CD1c-positive myeloid dendritic cell (primary cell): ENCODE measurements at regions not wholly inside any gene's neighbourhood (a gene's known extent, or its start where the extent isn't known, plus 50 kb on each side); places are given as distances from the start of the nearest gene placed in this dataset.

ENCODE experiments used
- DNase-seq: peaks from one replicate; pipeline ENCODE4 v3.0.0-alpha.2; 2016; ENCODE audit errors: extremely low spot score

DNA sequence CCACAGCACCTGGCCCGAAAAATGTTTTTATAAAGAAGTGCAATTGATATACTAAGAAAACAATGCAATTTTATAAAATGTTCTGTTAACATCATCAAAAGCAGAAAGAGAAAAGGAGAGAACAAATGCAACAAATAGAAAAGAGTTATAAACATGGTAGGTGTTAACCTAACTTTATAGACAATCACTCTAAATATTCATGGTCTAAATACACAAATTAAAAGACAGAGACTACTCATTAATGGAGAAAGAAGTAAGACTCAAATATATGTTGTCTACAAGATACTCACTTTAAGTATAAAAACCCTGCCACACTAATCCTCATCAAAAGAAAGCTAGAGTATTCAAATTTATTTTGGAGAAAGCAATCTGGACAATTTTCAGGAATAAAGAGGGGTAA, 425.3 kb upstream of the ANKRD30A start:
- DNase-seq, result no peak

DNA sequence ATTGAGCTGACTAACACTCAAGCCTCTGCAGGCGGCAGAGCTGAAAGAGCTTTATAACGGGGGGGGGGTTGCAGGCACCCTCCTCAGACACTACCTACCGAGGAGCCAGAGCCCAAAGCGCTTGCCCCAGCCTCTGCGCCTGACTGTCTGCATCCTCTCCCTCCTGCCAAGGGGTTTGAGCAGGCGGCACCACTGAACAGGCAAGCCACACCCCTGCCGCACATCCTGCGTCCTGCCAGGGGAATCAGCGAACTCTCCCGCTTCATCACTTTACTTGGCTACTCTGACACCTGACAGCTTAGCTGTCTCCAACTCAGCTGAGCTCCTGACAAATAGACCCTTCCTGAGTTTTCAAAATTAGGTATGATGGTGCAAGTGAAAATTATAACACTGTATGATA, 432.6 kb upstream of the ANKRD30A start:
- DNase-seq, result no peak

- no peak for DNase-seq
These were observed 436.7 kb upstream of the ANKRD30A start for GRCh38 chr10:36688717-36689116.

GRCh38 chr10:36683421-36683820, 442.0 kb upstream of the ANKRD30A start:
- no peak for DNase-seq

DNA sequence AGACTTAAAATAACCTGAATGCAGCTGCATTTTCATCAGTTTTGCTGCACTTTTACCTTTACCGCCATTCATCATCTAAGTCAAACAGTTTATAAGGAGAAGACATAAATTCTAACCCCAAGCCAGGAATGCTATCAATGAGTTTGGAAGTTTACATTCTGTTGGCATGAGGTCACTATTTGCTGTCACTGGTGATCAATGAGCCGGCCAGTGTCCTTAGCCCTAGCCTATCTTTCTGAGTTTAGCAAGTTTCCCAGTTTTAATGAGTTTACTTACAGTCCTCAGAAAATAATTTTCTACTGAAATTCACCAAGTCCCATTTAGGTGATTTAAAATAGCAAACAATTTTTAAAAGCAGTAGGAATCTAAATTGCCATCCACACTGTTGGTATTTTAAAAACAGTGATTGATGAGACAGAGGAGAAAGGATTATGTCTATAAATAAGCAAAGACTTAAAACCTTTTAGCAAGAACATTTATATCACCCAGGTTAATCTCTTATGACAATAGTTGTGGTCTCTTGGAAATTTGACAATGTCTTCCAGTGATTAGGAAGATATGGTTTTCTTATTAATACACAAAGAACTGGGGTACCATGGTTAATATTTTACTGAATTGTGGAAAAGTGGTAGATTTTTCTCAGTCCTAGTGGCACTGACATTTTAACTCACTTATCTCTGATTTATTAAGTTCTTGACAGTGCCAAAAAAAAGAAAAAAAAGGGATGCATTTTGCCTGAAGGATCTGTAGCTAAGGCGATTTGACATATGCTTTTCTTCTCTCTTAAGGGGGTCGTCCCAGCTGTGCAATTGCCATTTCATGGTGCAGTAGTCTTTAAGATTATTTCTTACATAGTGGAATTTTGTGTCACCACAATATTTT, 443.4 kb upstream of the ANKRD30A start:
- DNase-seq, result no peak

- DNase-seq, result no peak
These were observed 445.8 kb upstream of the ANKRD30A start for GRCh38 chr10:36679554-36679953.

DNA sequence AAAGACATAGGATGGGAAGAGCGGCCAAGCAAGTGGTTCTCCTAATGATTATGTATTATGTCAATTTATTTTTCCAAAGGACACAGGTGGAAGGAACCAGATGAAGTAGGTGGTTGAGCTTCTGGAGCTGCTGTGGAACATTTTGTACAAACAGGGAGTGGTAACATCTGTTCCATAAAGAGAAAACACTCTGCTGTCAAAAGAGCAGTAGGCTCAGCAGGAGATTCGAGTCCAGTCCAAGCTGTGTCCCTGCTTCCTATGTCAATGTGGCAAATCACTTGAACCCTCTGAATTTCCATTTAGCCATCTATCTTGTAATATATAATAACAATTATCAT, 448.0 kb upstream of the ANKRD30A start:
- DNase-seq, result no peak

DNA sequence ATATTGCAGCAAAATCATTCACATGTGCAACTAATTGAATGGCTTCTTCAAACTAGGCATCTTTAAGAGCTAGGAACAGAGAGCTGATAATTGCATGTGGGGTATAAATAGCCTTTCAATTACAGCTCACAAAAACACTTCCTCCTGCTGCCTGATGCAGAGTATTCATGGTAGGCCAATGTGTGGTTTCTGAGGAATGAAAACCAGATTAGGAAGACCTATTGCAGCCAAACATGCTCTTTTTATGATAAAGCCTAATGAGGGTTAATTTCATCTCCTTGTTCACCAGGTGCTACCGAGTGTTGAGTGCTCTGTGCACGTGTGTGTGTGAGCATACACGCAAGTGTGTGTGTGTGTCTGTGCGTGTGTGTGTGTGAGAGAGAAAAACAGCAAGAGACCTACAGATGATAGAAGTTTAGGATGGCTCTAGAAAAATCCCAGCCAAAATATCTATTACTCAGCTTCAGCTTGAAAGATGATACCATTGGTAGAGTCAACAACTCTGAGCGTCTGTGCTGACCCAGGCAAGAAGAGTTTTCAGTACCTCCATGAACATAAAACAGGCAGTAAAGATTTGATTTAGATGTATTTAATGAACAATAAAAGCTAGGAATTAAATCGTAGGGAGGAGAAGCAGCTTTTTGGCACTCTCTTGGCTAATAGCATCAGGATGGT, 448.5 kb upstream of the ANKRD30A start:
- no peak for DNase-seq

- no peak for DNase-seq
These were observed 449.1 kb upstream of the ANKRD30A start for GRCh38 chr10:36676321-36676720.

- DNase-seq, result no peak
These were observed 449.9 kb upstream of the ANKRD30A start for GRCh38 chr10:36675458-36675880.

- no peak for DNase-seq
These were observed 453.8 kb upstream of the ANKRD30A start for GRCh38 chr10:36671607-36672006.

DNA sequence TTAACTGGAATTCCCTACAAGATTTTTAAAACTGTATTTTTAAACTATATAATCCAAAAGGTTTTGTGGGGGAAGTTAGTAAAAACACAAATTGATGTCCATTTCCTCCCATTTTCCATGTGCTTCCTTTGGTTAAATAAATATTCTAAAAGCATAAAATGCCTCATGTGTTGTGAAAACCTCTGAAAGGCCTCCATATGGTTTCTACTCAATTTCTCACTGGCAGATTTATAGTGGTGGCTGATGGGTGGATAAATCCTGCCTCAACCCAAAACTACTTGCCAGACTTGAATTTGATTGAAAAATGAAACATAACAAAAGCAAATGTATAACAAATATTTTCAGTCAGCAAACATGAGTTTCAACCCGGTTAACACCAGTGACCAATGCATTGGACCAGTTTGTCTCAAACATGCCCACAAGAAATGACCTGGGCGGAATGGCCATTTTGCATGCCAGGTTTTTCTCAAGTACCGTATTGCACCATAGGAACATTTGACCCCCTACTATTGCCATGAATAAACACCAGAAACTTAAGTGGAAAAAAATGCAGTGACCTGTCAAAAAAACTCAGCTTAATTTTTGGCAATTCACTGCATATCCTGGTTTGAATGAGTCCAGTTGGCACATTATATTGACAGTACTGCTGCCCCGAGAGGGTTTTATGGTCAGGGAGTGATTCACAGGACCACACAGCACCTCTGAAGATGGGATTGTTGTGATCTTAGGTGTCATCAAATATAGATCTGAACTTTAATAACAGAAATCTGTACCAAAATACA, 454.6 kb upstream of the ANKRD30A start:
- no peak for DNase-seq

- DNase-seq, result no peak
These were observed 455.6 kb upstream of the ANKRD30A start for GRCh38 chr10:36669615-36670352.

DNA sequence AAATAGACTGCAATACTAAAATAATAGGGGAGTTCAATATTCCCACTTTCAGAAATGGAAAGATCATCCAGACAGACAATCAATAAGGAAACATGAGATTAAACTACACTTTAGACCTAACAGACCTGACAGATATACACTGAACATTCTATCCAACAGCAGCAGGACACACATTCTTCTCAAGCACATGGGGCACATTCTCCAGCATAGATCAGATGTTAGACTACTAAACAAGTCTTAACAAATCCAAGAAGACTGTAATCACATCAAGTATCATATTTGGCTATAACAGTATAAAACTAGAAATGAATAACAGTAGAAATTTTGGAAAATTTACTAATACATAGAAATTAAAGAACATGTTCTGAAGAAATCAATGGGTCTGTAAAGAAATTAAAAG, 458.9 kb upstream of the ANKRD30A start:
- DNase-seq, result no peak

GRCh38 chr10:36662571-36662970, 462.8 kb upstream of the ANKRD30A start:
- DNase-seq, result no peak

GRCh38 chr10:36650274-36650673, 475.1 kb upstream of the ANKRD30A start:
- DNase-seq, result no peak

DNA sequence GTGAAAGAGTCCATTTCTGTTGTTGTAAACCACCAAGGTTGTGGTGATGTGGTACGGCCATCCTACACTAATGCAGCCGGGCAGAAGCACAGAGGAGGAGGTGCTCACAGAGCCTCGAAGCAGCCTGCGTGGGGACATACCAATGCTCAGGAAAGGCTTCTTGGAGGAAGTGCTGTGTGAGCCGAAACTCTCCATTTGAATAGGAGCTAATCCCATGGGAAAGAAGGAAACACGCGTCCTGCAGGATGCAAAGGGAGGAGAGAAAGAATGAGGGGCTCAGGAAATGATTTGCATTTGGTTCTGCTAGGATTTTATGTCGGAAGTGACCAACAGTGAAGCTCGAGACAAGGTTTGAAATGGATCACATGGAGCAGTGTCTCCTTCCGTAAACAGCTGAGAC, 477.9 kb upstream of the ANKRD30A start:
- DNase-seq, result no peak

GRCh38 chr10:36640626-36641025, 484.8 kb upstream of the ANKRD30A start:
- DNase-seq, result no peak

- no peak for DNase-seq
These were observed 486.8 kb upstream of the ANKRD30A start for GRCh38 chr10:36638462-36639155.

DNA sequence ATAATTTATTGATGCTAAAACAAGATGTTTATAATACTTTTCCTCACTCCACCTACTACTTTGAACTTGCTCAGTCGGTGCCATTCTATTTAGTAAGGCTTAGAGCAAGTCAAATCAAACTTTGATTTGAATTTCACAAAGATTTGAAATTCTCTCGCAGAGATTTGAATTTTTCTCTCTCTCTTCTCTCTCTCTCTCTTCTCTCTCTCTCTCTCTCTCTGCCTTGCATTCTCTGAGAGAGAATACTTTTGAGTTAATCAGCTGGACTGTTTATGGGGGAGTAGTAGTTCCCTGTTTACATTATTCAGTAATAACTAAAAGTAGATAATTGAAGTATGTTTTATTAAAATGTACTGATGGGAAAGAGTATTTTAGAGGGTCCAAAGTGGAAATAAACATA, 488.5 kb upstream of the ANKRD30A start:
- no peak for DNase-seq

DNA sequence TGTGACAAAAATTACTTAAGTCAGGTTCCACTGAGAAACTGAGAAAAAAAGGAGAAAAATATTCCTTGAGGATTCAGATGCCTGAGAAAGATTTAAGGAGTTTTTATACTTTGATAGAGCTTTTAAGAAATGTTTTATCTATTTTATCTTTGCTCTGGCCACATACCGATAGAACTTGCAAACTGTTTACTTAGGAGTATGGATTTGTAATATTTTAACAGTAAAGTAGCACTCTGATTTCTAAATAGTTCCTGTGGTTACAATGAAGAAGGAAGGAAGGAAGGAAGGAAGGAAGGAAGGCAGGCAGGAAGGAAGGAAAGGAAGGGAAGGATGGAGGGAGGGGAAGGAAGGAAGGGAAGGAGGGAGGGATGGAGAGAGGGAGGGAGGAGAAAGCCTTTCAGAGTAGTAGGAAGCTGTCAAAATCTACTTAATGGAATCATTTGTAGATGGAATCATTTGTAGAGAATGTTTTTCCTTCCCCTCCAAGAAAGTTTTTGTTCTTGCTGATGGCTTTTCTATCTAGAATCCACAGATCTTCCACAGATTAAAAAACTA, 489.0 kb upstream of the ANKRD30A start:
- no peak for DNase-seq
